Skeletal muscle cell (primary cell): ENCODE measurements at regions not wholly inside any gene's neighbourhood (a gene's known extent, or its start where the extent isn't known, plus 50 kb on each side); places are given as distances from the start of the nearest gene placed in this dataset.
"Not testable (repeated sequence)": the region's sequence is repeated elsewhere in the genome, so short reads cannot be mapped to it uniquely, and the experiment has no call there.

Experiments used
- DNase-seq: peaks from one replicate; pipeline ENCODE4 v3.0.0-alpha.2; 2010; ENCODE audit warnings: low read depth
- H3K4me3 ChIP-seq: 2 replicates; pipeline ENCODE4 v1.5.1; 2011; ENCODE audit warnings: low read depth, mild to moderate bottlenecking, control low read depth, low read length, moderate library complexity

DNA sequence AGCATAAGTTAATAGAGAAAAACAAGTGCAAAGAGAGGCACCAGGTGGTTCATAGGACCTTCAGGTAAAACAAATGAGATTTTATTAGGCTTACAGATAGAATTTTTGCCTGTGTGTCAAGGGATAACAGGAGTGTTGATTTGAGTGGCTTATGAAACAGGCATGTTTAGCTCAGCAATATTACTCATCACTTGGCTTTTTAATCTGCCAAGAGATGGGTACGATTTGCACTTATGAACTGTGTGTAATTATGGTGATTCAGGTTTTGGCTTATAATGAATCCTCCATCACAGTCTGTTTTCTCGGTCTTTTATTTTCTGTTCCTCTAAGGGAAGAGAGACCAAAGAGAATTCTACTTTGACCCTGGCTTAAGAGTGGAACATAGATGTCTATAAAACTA, 199.3 kb downstream of the DMRTA1 start:
- peak; percentile 53 for DNase-seq
- no peak overlapping the region for H3K4me3 ChIP-seq

DNA sequence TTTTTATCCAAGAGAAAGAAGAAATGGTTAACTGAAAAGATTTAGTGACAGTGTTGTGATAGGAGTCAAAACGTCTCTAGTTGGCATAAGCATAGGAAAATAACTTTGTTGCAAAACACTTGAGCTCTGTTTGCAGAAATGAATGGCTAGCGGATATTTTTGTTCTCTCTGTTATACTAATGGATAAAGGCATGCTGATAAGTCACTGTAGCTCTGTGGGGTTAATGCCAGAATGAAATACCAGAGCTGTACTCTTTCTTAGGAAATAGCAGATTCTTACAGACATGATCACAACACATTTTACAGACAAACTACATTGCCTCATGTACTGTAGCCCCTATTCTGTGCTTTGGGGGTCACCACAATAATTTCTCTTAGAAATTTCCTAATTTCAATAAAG, 202.8 kb downstream of the DMRTA1 start:
- DNase-seq, result peak; percentile 31
- no peak overlapping the region for H3K4me3 ChIP-seq

DNA sequence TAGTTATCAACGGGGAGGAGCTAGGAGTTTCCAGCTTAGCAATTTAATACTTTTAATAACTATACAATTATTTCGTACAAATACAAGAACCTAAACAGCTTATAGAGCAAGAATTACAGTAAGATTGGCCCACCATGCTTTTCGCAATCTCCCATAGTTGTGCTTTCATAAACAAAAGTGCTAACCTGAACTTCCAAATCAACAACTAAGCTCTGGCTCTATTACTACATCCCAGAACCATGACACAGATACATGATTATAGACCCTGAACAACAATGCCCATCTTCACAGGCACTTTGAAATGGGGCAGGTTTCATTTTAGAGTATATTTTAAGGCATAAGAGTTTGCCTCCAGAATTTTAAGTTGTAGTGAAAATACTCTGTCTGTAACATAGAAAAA, 203.5 kb downstream of the DMRTA1 start:
- no peak overlapping the region for H3K4me3 ChIP-seq
- DNase-seq, result no peak

DNA sequence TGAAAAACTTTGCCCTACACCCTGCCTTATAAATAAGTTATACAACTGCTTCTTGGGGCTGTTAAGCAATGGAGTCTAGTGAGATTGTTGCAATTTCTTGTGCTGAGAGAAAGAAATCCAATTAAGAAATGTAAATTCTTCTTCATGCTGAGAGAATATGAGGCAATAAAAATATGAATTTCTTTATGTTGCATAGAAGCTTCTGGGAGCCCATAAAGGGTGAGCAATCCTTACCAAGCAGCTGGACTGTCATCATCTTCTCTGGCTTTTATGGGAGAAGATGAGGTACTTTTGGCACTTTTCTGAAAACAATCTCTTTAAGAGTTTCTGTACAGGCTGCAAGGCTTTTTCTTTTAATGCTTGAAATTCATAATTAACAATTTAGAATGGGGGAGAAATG, 204.3 kb downstream of the DMRTA1 start:
- DNase-seq, result no peak
- no peak overlapping the region for H3K4me3 ChIP-seq

DNA sequence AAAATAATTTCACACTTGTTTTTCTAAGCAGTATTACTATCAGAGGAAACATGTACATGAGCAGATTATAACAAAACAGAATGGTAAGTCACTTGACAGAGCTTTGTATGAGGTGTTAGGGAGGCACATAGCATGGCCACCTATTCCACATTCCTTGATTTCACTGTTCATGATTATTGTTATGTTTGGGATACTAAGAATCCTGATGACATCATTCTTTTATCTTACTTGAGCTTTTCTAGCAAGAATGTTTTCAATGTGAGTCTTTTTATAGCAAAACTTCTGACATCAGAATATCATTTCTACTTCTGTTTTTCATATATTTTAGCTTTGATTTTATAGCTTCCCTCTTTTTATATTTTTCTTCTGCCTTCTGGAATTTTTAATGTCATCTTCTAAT, 208.2 kb downstream of the DMRTA1 start:
- H3K4me3 ChIP-seq, result no peak overlapping the region
- no peak for DNase-seq

DNA sequence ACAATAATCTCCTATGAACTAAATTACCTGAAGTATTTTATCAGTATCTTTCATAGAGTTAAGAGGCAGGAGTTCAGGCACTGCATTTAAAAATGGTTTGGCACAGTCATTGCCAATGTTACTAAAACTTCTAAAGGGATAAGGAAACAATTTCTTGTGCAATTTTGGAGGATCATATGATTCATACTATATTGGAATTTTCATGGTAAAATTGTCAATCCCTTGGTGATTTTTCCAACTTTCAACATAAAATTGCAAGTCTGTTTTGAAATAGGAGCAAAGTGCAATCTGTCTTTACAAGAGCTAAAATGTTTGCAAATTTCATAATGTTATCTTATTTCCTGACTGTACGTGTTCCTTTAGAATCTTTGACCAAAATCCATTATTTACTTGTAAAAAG, 211.1 kb downstream of the DMRTA1 start:
- DNase-seq, result peak; percentile 16
- no peak overlapping the region for H3K4me3 ChIP-seq

DNA sequence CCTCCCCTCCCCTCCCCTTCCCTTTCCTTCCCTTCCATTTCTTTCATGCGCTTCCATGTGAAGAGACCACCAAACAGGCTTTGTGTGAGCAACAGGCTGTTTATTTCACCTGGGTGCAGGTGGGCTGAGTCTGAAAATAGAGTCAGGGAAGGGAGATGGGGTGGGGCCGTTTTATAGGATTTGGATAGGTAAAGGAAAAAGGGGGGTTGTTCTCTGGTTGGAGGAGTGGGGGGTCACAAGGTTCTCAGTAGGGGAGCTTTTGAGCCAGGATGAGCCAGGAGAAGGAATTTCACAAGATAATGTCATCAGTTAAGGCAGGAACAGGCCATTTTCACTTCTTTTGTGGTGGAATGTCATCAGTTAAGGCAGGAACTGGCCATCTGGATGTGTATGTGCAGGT, 211.9 kb downstream of the DMRTA1 start:
- H3K4me3 ChIP-seq, DNase-seq: not testable (repeated sequence)

DNA sequence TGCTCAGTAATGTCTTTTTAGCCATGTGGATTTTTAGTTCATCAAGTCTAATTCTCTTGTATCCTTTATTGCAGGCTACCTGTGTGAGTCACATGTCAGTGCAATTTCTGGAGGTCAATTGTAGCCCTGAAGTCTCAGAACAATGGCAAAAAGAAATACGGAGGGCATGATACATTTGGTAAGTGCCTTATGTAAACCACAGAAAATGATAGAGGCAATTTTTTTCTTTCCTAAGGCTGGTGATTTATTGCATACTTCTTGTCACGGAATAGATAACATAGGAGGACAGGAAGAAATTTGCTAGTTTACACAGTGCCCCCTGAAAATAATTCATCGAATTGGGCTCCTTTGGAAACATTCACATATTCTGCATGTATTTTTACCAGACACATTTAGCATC, 235.9 kb downstream of the DMRTA1 start:
- no peak overlapping the region for H3K4me3 ChIP-seq
- DNase-seq, result no peak

DNA sequence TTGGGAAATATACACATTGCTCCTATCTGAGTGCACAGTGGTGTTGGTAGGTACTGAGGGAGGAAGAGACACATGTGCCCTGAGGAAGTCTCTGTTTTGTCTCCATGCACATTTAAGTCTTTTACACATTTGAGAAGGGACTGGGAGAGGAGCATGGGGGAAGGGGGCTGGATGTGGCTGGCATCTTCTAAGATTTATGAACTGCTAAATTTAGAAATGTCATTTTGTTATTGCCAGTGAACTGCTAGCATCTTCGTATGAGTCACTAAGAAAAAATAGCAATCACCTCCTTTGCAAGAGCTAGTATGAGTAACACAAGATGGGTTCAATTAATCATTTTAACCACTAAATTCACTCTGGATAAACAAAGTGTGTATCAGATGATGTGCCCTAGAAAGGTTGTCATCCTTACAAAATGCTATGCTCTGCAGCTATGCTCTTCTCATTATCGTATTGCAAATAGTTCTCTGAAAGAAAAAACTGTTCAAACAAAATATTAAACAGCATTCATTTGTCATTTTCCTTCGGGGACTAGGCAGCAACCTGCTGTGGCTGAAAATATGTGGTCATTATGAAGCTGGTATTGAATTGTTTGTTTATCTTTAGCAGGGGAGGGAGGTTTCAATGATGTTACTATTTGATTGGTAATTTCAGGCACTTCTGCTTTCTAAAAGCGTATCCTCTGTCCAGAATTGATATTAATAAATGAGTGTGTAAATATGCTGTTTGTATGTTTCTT, 236.5 kb downstream of the DMRTA1 start:
- DNase-seq, result peak; percentile 66

DNA sequence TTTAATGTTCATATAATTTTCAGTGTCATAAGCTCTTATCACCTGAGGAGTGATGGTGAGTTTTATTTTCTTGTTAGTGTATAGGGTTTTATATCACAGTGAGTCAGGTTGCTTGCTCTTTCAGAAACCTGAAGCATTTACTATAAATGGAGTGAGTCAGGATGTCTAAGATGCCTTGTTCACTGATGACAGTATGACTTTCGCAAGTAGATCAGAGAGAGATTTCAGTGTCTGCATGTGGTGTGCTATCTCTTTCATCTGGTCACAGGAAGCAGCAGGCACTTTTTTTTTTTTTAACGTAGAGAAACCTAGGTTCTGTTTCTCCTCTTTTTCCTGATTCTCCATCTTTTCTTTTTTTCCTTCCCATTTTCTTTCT, 237.1 kb downstream of the DMRTA1 start:
- H3K4me3 ChIP-seq, result no peak overlapping the region
- peak; percentile 79 for DNase-seq

More for the DNA sequence above, 236.5 kb downstream of the DMRTA1 start:
- H3K4me3 ChIP-seq, result no peak overlapping the region

DNA sequence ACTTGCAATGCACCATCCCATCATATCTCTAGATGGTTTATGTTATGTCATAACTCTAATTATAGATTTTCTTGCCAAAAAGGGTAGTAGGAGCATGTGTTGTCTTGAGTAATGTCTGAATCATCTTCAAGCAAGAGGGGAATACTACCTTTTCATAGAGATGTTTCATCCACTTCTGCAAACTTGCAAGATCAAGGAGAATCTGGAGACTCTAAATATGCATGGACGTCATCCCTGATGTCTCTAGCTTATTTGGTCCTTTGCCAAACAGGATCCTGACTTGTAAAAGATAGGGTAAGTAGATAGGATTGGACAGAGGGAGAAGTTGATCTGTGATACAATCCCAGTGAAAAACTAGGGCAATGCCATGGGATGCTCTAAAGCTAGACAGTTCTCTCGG, 246.5 kb downstream of the DMRTA1 start:
- DNase-seq, result no peak
- no peak overlapping the region for H3K4me3 ChIP-seq

DNA sequence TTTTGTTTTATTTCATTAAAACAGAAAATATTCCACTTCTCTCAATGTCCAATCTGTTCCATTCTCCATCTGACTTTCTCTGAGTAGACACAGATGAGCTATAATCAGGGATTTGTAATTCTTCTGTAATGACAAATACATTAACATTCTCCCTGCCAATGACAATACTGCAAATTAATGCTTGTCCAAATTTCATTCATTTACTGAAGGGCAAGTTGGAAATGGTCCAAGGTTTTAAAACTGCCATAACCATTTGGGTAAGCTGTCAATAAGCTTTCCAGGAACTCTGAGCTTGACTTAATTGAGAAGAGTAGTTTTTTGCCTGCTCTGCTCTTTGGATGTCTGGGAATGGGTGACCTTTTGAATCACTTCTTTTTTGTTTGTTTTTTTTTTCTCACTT, 253.5 kb downstream of the DMRTA1 start:
- no peak for DNase-seq
- no peak overlapping the region for H3K4me3 ChIP-seq

DNA sequence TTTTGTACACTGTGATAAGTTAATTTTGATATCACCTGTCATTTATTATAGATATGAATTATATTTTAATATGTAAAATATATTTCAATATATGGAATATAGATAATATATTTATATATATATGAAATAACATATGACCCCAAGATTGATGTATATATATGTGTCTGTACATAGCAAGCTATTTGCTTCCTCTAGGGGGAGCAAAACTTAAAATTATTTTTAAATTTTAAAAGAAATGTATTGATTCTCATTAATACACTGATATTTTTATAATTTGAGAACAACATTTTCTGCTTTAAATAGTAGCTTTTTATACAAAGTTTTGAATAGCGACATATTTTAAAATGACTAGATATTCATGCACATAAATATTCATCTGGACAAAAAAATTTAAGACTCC, 272.0 kb downstream of the DMRTA1 start:
- no peak for DNase-seq
- H3K4me3 ChIP-seq, result no peak overlapping the region

DNA sequence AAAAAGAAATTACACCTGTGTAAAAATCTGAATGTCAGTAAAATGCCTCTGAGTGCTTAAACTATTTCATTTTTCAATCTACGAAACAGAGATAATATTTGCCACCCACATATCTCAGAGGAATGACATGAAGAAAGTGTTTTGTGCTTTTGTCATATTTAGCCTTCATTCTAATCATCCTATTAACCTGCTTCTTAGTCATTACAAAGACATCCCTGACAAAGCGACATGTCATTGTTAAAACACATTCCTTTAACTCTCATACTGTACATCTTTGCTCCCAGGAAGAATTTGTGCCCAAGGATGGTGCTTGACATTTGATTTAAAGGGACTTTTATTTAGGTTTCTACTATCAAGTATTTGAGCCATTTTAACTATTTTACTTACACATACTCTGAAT, 275.9 kb downstream of the DMRTA1 start:
- DNase-seq, result no peak
- H3K4me3 ChIP-seq, result no peak overlapping the region

DNA sequence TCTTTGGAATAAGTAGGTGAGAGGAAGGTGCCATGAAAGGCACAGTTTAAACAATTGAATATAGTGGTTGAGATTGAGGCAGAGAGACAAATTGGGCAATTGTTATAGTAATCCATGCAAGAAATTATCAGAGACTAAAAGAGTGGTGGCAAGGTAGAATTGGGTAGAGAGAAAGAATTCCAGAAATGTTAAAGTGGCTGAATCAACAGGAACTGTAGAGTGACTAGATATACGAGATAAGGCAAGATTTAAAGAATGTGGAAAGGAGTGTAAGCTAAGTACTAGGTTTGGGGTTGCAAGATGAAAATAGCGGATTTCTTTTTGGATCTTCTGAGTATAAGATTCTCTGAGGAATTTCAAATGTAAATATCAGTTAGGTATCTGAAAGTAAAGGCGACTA, 285.2 kb downstream of the DMRTA1 start:
- no peak overlapping the region for H3K4me3 ChIP-seq
- DNase-seq, result no peak

DNA sequence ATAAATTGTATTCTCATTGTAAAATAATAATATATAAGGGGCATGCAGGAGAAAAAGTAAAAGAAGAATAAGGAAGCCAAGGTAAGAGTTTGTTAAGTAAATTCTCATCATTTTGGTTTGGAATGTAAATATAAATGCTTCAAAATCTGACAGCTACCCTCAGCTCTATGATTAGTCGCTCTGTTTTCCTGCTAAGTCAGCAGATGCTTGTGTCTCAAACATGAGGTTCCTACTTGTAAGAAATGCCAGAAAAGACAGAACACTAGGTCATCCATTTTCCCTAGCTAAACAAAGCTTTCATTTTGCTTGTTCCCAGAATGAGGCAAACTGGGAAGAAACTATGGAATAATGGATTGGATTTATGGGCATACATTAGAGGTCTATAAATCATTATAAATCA, 293.1 kb downstream of the DMRTA1 start:
- DNase-seq, result no peak
- H3K4me3 ChIP-seq, result no peak overlapping the region

DNA sequence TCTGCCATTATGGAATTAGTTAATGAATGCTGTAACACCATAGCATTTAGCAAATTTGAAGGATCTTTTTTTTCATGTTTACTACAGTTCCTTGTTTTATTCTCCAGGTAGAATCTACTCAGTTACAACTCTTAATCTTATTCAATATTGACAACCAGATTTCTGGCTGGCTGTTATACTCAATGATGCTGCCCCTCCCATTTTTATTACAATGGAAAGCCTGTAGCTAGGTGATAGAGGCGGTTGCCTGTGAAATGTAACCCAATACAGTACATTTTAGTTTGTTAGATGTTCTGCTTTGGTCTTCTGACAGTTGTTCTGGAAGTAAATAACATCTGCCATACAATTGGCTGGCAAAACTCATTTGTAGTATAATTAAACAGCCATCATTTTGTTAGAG, 294.2 kb downstream of the DMRTA1 start:
- no peak overlapping the region for H3K4me3 ChIP-seq
- no peak for DNase-seq

DNA sequence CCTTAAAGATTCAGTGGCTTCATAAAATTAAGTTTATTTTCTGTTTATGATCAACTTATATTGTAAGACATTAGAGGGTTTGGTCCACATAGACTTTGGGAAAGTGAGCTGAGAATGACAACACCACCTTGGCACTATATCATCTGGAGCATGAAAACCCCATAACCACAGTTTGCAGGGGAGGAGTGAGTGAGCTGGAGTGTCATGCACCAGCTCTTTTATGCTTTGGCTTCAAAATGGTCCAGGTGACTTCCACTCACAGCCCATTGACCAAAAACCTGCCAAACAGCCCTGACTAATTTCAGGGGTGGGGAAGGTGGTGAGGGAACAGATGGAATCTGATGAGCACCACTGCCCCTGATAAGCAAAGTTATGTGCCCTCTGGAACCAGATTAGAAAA, 295.8 kb downstream of the DMRTA1 start:
- no peak overlapping the region for H3K4me3 ChIP-seq
- no peak for DNase-seq

DNA sequence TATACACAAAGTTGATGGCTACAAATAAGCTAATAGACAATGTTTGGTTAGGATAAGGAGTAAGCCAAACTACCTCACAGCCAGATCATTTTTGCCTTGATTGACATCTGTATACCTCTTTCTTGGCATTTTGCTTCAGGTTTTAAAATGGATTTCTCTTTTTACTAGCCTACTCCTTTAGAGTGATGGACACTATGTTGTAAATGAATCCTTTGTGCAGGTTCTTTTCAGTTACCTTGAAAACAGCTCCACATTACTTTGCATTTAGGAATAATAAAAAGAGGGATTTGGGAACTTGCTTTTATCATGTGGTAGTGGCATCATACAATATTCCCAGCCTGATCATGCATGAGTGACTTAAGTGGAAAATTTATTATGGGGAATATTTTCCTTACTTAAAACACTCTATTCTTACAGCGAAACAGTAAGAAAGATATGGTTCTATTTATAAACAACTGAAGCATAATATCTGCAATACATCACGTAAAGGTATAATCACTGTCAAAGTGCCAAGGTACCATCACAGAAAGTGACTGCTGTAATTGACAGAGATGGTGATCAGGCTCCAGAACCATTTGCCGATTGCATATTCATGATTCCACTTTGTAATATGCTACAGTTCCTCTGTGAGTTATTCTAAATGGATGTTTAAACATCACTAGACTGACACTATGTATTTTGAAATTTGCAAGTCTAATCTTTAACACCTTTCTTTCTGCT, 327.0 kb downstream of the DMRTA1 start:
- no peak for DNase-seq
- H3K4me3 ChIP-seq, result no peak overlapping the region

DNA sequence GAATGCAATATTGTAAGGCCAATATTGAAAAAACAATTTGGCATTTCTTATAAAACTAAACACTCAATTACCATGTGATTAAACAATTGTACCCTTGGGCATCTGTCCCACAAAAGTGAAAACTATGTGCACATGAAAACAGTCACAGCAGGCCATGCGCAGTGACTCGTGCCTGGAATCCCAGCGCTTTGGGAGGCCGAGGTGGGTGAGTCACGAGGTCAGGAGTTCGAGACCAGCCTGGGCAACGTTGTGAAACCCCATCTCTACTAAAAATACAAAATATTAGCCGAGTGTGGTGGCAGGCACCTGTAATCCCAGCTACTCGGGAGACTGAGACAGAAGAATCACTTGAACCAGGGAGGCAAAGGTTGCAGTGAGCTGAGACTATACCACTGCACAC, 343.7 kb downstream of the DMRTA1 start:
- DNase-seq, result no peak
- H3K4me3 ChIP-seq, result no peak overlapping the region

DNA sequence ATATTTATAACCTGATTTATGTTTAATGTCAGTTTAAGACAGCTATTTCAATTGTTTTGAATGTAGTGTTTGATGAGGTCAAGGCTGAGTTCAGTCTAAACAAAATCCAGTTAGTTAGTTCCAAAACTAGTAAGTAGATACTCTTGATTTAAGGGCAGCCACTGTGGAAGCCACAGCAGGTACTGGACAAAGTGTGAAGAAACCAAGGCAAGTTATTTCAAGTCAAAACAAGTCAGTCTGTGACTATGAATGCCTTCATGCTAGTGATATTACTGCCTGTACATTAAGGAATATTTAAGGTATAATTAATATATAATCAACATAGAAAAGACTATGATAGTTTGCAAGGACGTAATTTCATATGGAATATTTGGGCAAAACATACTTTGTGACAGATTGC, 362.3 kb downstream of the DMRTA1 start:
- DNase-seq, result no peak
- H3K4me3 ChIP-seq, result no peak overlapping the region
